GM18909 (cell line): ENCODE measurements at regions not wholly inside any gene's neighbourhood (a gene's known extent, or its start where the extent isn't known, plus 50 kb on each side); places are given as distances from the start of the nearest gene placed in this dataset.

Experiments used
- ATAC-seq: cut with Tn5 transposase; IDR thresholded peaks from one replicate; pipeline ENCODE4 v1.9.1; 2021; ENCODE audit warnings: mild to moderate bottlenecking; ENCODE audit not compliant: unreplicated experiment, poor library complexity

- ATAC-seq: no peak
These were observed 160.8 kb upstream of the ANK2 start for GRCh38 chr4:112888622-112889021.

- no peak for ATAC-seq
These were observed 160.3 kb upstream of the ANK2 start for GRCh38 chr4:112889199-112889598.

- ATAC-seq: no peak
These were observed 159.6 kb upstream of the ANK2 start for GRCh38 chr4:112889619-112890527.

GRCh38 chr4:112894480-112894879, 155.0 kb upstream of the ANK2 start:
- ATAC-seq: no peak

- ATAC-seq: no peak
These were observed 154.5 kb upstream of the ANK2 start for GRCh38 chr4:112894951-112895350.

- ATAC-seq: no peak
These were observed 153.4 kb upstream of the ANK2 start for GRCh38 chr4:112895811-112896608.

- ATAC-seq: no peak
These were observed 152.8 kb upstream of the ANK2 start for GRCh38 chr4:112896609-112897190.

- no peak for ATAC-seq
These were observed 151.9 kb upstream of the ANK2 start for GRCh38 chr4:112897543-112897942.

GRCh38 chr4:112898357-112899141, 150.9 kb upstream of the ANK2 start:
- ATAC-seq: no peak

GRCh38 chr4:112900416-112900815, 149.0 kb upstream of the ANK2 start:
- no peak for ATAC-seq

GRCh38 chr4:112901962-112902411, 147.5 kb upstream of the ANK2 start:
- ATAC-seq: no peak

- no peak for ATAC-seq
These were observed 143.7 kb upstream of the ANK2 start for GRCh38 chr4:112905728-112906127.

GRCh38 chr4:112908511-112908910, 140.9 kb upstream of the ANK2 start:
- no peak for ATAC-seq

- peak; percentile 73 for ATAC-seq
These were observed 139.2 kb upstream of the ANK2 start for GRCh38 chr4:112910109-112910736.

GRCh38 chr4:112916868-112917267, 132.6 kb upstream of the ANK2 start:
- ATAC-seq: no peak

GRCh38 chr4:112923516-112923915, 125.9 kb upstream of the ANK2 start:
- no peak for ATAC-seq

GRCh38 chr4:112926819-112927218, 122.6 kb upstream of the ANK2 start:
- ATAC-seq: no peak

GRCh38 chr4:112927544-112927943, 121.9 kb upstream of the ANK2 start:
- no peak for ATAC-seq

- ATAC-seq: no peak
These were observed 118.5 kb upstream of the ANK2 start for GRCh38 chr4:112931001-112931400.

- ATAC-seq: no peak
These were observed 115.7 kb upstream of the ANK2 start for GRCh38 chr4:112933790-112934189.
